ENCODE measurements at regions not wholly inside any gene's neighbourhood (a gene's known extent, or its start where the extent isn't known, plus 50 kb on each side); places are given as distances from the start of the nearest gene placed in this dataset.

GRCh38 chr7:114317450-114318098, 97.0 kb upstream of the FOXP2 start:
- Histone ChIP-seq H3K27ac (ENCODE audit: low read depth, low read length) (no peak overlapping the region), H3K4me3 (ENCODE audit: low read depth, low read length) (no peak overlapping the region), H3K27me3 (ENCODE audit: control insufficient read depth, insufficient read depth, low read length) (no peaks in the 10 kb centered on the region), H3K9me3 (ENCODE audit: control insufficient read depth, insufficient read depth, low read length) (no peaks in the 10 kb centered on the region)
- ChIA-PET CTCF (no interaction called here), POLR2A (interaction anchor here (0.6 kb wide), 1 partner anchor 102 kb away, joined by 3 read pairs; no protein-coding TSS in a partner anchor)
- TF ChIP-seq CTCF (IDR thresholded peaks at IDR 0.05; ENCODE audit: low read depth, low read length): no peak
- no peak for DNase-seq (ENCODE audit: low read depth, low spot score)

GRCh38 chr7:114312649-114313048, 102.0 kb upstream of the FOXP2 start:
- ChIA-PET POLR2A (no interaction called here), CTCF (no interaction called here)
- Histone ChIP-seq H3K27me3 (ENCODE audit: control insufficient read depth, insufficient read depth, low read length) (no peaks in the 10 kb centered on the region), H3K4me3 (ENCODE audit: low read depth, low read length) (no peak overlapping the region), H3K9me3 (ENCODE audit: control insufficient read depth, insufficient read depth, low read length) (no peaks in the 10 kb centered on the region), H3K27ac (ENCODE audit: low read depth, low read length) (no peak overlapping the region)
- no peak for TF ChIP-seq CTCF (IDR thresholded peaks at IDR 0.05; ENCODE audit: low read depth, low read length)
- no peak for DNase-seq (ENCODE audit: low read depth, low spot score)

GRCh38 chr7:114310345-114311110, 104.1 kb upstream of the FOXP2 start:
- no peak overlapping the region for H3K27ac ChIP-seq (ENCODE audit: low read depth, low read length)
- TF ChIP-seq CTCF (IDR thresholded peaks at IDR 0.05; ENCODE audit: low read depth, low read length): no peak
- DNase-seq (ENCODE audit: low read depth, low spot score): no peak
- no peaks in the 10 kb centered on the region for H3K9me3 ChIP-seq (ENCODE audit: control insufficient read depth, insufficient read depth, low read length)
- H3K27me3 ChIP-seq (ENCODE audit: control insufficient read depth, insufficient read depth, low read length): no peaks in the 10 kb centered on the region
- ChIA-PET CTCF (interaction anchor here (0.6 to 2.1 kb wide), 7 partner anchors 191 to 1541 kb away, joined by 3 to 6 read pairs (median 3); no protein-coding TSS in a partner anchor), POLR2A (no interaction called here)
- H3K4me3 ChIP-seq (ENCODE audit: low read depth, low read length): no peak overlapping the region

GRCh38 chr7:114309729-114310128, 104.9 kb upstream of the FOXP2 start:
- DNase-seq (ENCODE audit: low read depth, low spot score): no peak
- ChIA-PET POLR2A (no interaction called here), CTCF (interaction anchor here (0.6 to 2.1 kb wide), 5 partner anchors 230 to 1542 kb away, joined by 3 to 6 read pairs (median 3); no protein-coding TSS in a partner anchor)
- no peak for TF ChIP-seq CTCF (IDR thresholded peaks at IDR 0.05; ENCODE audit: low read depth, low read length)
- H3K4me3 ChIP-seq (ENCODE audit: low read depth, low read length): no peak overlapping the region
- no peaks in the 10 kb centered on the region for H3K9me3 ChIP-seq (ENCODE audit: control insufficient read depth, insufficient read depth, low read length)
- H3K27ac ChIP-seq (ENCODE audit: low read depth, low read length): no peak overlapping the region
- no peaks in the 10 kb centered on the region for H3K27me3 ChIP-seq (ENCODE audit: control insufficient read depth, insufficient read depth, low read length)

GRCh38 chr7:114303301-114303700, 111.3 kb upstream of the FOXP2 start:
- TF ChIP-seq CTCF (IDR thresholded peaks at IDR 0.05; ENCODE audit: low read depth, low read length): no peak
- Histone ChIP-seq H3K27ac (ENCODE audit: low read depth, low read length) (no peak overlapping the region), H3K9me3 (ENCODE audit: control insufficient read depth, insufficient read depth, low read length) (no peaks in the 10 kb centered on the region), H3K4me3 (ENCODE audit: low read depth, low read length) (no peak overlapping the region), H3K27me3 (ENCODE audit: control insufficient read depth, insufficient read depth, low read length) (no peaks in the 10 kb centered on the region)
- no peak for DNase-seq (ENCODE audit: low read depth, low spot score)
- POLR2A ChIA-PET: no interaction called here
- CTCF ChIA-PET: no interaction called here

Data from AG04450 (cell line).